Body of pancreas (tissue), 4 donors: ENCODE measurements at regions not wholly inside any gene's neighbourhood (a gene's known extent, or its start where the extent isn't known, plus 50 kb on each side); places are given as distances from the start of the nearest gene placed in this dataset.
"Not testable (repeated sequence)": the region's sequence is repeated elsewhere in the genome, so short reads cannot be mapped to it uniquely, and the experiment has no call there.

Experiments used
- POLR2A ChIP-seq, 3 donors: fragments of 450-650 bp; IDR thresholded peaks; one replicate each; pipeline ENCODE4 v1.6.1; 2016; ENCODE audit warnings: antibody characterized with exemption in 3 of 3, mild to moderate bottlenecking in 2 of 3
- TF ChIP-seq, protein P1 (sequence below), 7 experiments: fragments of 450-650 bp in 4 of 7; fragments of 200-600 bp in 3 of 7; sonication (generic) in 3 of 7; IDR thresholded peaks; one replicate each; pipeline ENCODE4 v1.5.1; 2016 to 2019; ENCODE audit warnings: antibody characterized with exemption in 7 of 7

DNA sequence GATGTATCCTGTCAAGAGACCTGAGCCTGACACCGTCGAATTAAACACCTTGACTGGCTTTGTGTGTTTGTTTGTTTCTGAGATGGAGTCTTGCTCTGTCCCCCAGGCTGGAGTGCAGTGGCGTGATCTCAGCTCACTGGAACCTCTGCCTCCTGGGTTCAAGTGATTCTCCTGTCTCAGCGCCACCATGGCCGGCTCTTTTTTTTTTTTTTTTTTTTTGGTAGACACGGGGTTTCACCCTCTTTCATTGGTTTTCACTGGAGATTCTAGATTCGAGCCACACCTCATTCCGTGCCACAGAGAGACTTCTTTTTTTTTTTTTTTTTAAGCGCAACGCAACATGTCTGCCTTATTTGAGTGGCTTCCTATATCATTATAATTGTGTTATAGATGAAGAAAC lies 2054.7 kb upstream of the TPTE start:
- TF ChIP-seq, protein P1, sequence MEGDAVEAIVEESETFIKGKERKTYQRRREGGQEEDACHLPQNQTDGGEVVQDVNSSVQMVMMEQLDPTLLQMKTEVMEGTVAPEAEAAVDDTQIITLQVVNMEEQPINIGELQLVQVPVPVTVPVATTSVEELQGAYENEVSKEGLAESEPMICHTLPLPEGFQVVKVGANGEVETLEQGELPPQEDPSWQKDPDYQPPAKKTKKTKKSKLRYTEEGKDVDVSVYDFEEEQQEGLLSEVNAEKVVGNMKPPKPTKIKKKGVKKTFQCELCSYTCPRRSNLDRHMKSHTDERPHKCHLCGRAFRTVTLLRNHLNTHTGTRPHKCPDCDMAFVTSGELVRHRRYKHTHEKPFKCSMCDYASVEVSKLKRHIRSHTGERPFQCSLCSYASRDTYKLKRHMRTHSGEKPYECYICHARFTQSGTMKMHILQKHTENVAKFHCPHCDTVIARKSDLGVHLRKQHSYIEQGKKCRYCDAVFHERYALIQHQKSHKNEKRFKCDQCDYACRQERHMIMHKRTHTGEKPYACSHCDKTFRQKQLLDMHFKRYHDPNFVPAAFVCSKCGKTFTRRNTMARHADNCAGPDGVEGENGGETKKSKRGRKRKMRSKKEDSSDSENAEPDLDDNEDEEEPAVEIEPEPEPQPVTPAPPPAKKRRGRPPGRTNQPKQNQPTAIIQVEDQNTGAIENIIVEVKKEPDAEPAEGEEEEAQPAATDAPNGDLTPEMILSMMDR (IDR thresholded peaks at IDR 0.05), result not testable (repeated sequence)
- not testable (repeated sequence) for TF ChIP-seq POLR2A (IDR thresholded peaks at IDR 0.05)
